Stomach (tissue), 8 donors: ENCODE measurements at regions not wholly inside any gene's neighbourhood (a gene's known extent, or its start where the extent isn't known, plus 50 kb on each side); places are given as distances from the start of the nearest gene placed in this dataset.

Experiments
- DNase-seq, 2 donors: peaks; one replicate each; pipeline versions ENCODE4 v3.0.0 to v3.0.0-alpha.2; 2013 to 2019
- H3K27ac ChIP-seq, 5 donors: fragments of 200-600 bp in 4 of 5; sonication (generic) in 4 of 5; one replicate each; pipeline ENCODE4 v1.5.1; 2013 to 2019; ENCODE audit warnings: mild to moderate bottlenecking in 1 of 5, moderate library complexity in 1 of 5
- H3K27me3 ChIP-seq, 3 donors: fragments of 200-600 bp; sonication (generic); one replicate each; pipeline ENCODE4 v1.5.1; 2017 to 2019; ENCODE audit warnings: mixed run types in 1 of 3
- H3K36me3 ChIP-seq, 4 donors: fragments of 200-600 bp; sonication (generic); 1 replicate in 3 of 4; 2 replicates in 1 of 4; pipeline ENCODE4 v1.5.1; 2016 to 2019
- H3K4me1 ChIP-seq, 4 donors: fragments of 200-600 bp; sonication (generic); one replicate each; pipeline ENCODE4 v1.5.1; 2016 to 2019
- H3K4me3 ChIP-seq, 4 donors: fragments of 200-600 bp; sonication (generic) in 3 of 4; one replicate each; pipeline ENCODE4 v1.5.1; 2016 to 2019; ENCODE audit warnings: mild to moderate bottlenecking in 1 of 4
- H3K9me3 ChIP-seq, 4 donors: fragments of 200-600 bp; sonication (generic); one replicate each; pipeline ENCODE4 v1.5.1; 2016 to 2019
- EP300 ChIP-seq: sonication (generic); formaldehyde crosslinking; IDR thresholded peaks from one replicate; pipeline ENCODE4 v1.6.1; 2017; ENCODE audit warnings: antibody characterized with exemption
- POLR2A ChIP-seq, 4 donors: fragments of 450-650 bp; IDR thresholded peaks; one replicate each; pipeline ENCODE4 v1.6.1; 2016; ENCODE audit warnings: antibody characterized with exemption in 4 of 4, control low read depth in 2 of 4, mild to moderate bottlenecking in 1 of 4, moderate library complexity in 1 of 4
- POLR2AphosphoS5 ChIP-seq, 3 donors: sonication (generic); formaldehyde crosslinking; IDR thresholded peaks; one replicate each; pipeline ENCODE4 v1.6.1; 2016; ENCODE audit warnings: antibody characterized with exemption in 3 of 3
- WGBS, 5 donors: extraction: QIAGEN DNeasy Blood & Tissue Kit in 3 of 5; methylation state at CpG; one replicate each; pipeline versions ENCODE4 v1.1.5 to v1.1.7; 2013 to 2018; 5-methylcytosine and 5-hydroxymethylcytosine counted together
- intact Hi-C: fragments of 100-400 bp; cut with DNase I; formaldehyde crosslinking; loops from one replicate; pipeline ENCODE4 v1.15.1; 2023; ENCODE audit warnings: low total_unique reads
- TF ChIP-seq, protein P1 (sequence below), 7 experiments: fragments of 450-650 bp in 4 of 7; fragments of 200-600 bp in 3 of 7; sonication (generic) in 3 of 7; IDR thresholded peaks; one replicate each; pipeline ENCODE4 v1.5.1; 2016 to 2019; ENCODE audit warnings: antibody characterized with exemption in 7 of 7, control low read depth in 2 of 7, mild to moderate bottlenecking in 1 of 7
- donor health status: healthy with polysubstance abuse.
- donor health status: Bipolar disorder and iron deficiency.
- donor health status: healthy.

DNA sequence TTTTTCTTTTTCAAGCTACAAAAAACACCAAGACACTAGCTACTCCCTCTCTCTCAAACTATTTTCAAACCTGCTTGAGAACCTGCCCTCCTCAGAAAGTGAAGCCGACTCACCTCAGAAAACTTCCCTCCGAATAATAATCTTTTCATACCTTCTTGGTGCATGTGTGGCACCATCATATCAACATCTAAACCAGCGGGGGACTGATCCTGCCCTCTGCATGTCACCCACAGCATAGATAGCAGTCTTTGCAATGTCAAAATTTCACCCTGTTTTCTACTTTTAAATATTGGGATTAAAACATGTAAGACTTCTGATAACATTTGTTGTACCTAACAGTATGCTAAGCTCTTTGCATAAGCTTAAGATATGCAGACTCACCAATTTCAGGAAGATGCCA is 1260.3 kb downstream of the PLA2G4A start:
- TF ChIP-seq POLR2AphosphoS5 (IDR thresholded peaks at IDR 0.05), result no peak
- no peaks in the 10 kb centered on the region for H3K36me3 ChIP-seq
- DNase-seq, result no peak
- H3K4me3 ChIP-seq, result no peak overlapping the region
- H3K27me3 ChIP-seq, result no peaks in the 10 kb centered on the region
- peaks cover 0 to 9% (median 4%) of the 10 kb centered on the region in 4 donors for H3K9me3 ChIP-seq
- no peak overlapping the region for H3K27ac ChIP-seq
- intact Hi-C loops, result no loop called here
- 29 to 50% (median 41%) methylated on average over 3 of the region's 3 CpGs for WGBS, 5 donors
- H3K4me1 ChIP-seq, result no peaks in the 10 kb centered on the region

DNA sequence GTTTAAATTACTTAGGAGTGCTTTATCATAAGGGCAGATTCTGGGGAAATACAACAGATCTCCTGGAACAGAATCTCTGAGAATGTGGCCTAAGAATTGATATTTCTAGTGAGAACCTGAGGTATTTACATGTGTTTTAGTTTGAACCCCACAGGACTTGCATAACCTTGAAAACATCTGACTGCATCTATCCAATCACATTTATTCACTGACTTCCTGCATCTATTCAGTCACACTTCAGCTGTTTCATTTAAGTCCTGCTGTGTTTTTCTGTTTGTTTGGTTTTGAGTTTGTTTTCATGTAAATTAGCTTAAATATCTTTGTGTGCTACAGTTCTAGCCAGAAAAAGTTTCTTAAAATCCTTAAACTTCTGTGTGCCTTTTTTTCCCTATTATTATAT is 1260.7 kb downstream of the PLA2G4A start:
- no peak overlapping the region for H3K4me3 ChIP-seq
- no peaks in the 10 kb centered on the region for H3K36me3 ChIP-seq
- peaks cover 0 to 9% (median 4%) of the 10 kb centered on the region in 4 donors for H3K9me3 ChIP-seq
- no peaks in the 10 kb centered on the region for H3K4me1 ChIP-seq
- H3K27me3 ChIP-seq, result no peaks in the 10 kb centered on the region
- intact Hi-C loops, result no loop called here
- TF ChIP-seq EP300, result no peak
- TF ChIP-seq POLR2A (IDR thresholded peaks at IDR 0.05), result no peak
- TF ChIP-seq, protein P1, sequence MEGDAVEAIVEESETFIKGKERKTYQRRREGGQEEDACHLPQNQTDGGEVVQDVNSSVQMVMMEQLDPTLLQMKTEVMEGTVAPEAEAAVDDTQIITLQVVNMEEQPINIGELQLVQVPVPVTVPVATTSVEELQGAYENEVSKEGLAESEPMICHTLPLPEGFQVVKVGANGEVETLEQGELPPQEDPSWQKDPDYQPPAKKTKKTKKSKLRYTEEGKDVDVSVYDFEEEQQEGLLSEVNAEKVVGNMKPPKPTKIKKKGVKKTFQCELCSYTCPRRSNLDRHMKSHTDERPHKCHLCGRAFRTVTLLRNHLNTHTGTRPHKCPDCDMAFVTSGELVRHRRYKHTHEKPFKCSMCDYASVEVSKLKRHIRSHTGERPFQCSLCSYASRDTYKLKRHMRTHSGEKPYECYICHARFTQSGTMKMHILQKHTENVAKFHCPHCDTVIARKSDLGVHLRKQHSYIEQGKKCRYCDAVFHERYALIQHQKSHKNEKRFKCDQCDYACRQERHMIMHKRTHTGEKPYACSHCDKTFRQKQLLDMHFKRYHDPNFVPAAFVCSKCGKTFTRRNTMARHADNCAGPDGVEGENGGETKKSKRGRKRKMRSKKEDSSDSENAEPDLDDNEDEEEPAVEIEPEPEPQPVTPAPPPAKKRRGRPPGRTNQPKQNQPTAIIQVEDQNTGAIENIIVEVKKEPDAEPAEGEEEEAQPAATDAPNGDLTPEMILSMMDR (IDR thresholded peaks at IDR 0.05), result no peak
- no peak for TF ChIP-seq POLR2AphosphoS5 (IDR thresholded peaks at IDR 0.05)
- DNase-seq, result no peak
- H3K27ac ChIP-seq, result no peak overlapping the region

DNA sequence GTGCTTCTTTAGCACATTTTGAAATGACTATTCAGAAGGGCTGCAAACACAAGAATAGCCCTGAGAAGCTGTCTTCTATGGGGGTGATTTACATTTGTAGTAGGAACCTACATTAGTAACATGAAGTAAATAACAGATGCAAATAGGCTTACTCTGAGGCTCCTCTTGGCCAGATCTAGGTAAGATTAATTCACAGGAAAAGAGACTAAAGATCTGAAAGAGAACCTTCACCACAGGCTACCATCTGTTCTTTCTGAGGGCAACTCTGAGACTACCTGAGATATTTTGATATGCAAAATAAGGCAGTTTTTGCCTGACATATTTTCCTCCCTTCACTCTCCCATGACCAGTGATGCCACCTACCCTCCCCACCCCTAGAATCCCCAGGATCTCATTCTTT is 1267.8 kb downstream of the PLA2G4A start:
- TF ChIP-seq EP300 (no peak), POLR2AphosphoS5 (IDR thresholded peaks at IDR 0.05) (no peak), POLR2A (IDR thresholded peaks at IDR 0.05) (no peak)
- TF ChIP-seq, protein P1 (IDR thresholded peaks at IDR 0.05), result no peak
- intact Hi-C loops, result no loop called here
- no peaks in the 10 kb centered on the region for H3K27me3 ChIP-seq

DNA sequence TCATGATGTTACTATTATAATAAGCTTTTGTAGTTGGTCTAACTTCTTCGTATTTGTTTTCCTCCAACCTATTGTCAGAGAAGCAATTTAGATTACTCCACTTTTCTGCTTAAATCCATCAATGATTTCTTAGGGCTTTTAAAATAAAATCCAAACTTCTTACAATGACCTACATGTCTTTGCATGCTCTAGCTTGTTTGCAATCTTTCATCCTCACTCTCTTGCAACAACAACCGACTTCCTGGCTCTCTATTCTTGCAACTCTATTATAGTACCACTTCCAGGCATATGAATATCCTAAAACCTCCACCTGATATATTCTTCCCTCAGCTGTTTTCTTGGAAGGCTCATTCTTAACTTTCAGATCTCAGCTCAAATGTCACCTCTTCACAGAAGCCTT is 1288.7 kb downstream of the PLA2G4A start:
- WGBS, 5 donors, result 56 to 69% (median 67%) methylated on average over 2 of the region's 2 CpGs
- TF ChIP-seq EP300, result no peak
- no peak for TF ChIP-seq POLR2AphosphoS5 (IDR thresholded peaks at IDR 0.05)
- TF ChIP-seq POLR2A (IDR thresholded peaks at IDR 0.05), result no peak
- TF ChIP-seq, protein P1 (IDR thresholded peaks at IDR 0.05), result no peak
- intact Hi-C loops, result no loop called here
- H3K9me3 ChIP-seq, result no peaks in the 10 kb centered on the region
- H3K4me1 ChIP-seq, result no peaks in the 10 kb centered on the region
- no peak for DNase-seq
- H3K27me3 ChIP-seq, result no peaks in the 10 kb centered on the region
- H3K27ac ChIP-seq, result no peak overlapping the region
- H3K36me3 ChIP-seq, result no peaks in the 10 kb centered on the region
- no peak overlapping the region for H3K4me3 ChIP-seq

More for the DNA sequence above, 1267.8 kb downstream of the PLA2G4A start:
- DNase-seq, result no peak
- no peaks in the 10 kb centered on the region for H3K4me1 ChIP-seq
- H3K36me3 ChIP-seq, result no peaks in the 10 kb centered on the region
- H3K9me3 ChIP-seq, result peaks cover 0 to 8% (median 0%) of the 10 kb centered on the region in 4 donors
- H3K27ac ChIP-seq, result no peak overlapping the region
- no peak overlapping the region for H3K4me3 ChIP-seq

DNA sequence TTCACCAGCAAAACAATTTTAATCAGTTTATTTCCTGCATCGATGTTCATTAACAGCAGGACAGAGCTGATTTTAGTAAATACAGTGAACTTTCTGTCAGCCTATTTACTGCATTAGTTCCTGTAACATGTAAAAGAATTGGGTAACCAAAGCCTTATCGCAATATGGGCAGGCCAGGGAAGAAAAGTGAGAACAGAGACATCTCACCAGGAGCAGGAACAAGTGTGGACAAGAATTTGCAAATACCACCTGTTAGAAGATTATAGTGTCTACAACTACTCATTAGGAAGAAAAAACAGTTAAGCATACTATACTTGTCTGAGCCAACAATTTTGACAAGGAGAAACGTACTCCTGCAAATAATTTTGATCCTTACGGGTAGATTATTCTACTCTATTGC is 1293.9 kb downstream of the PLA2G4A start:
- DNase-seq, result no peak
- Histone ChIP-seq H3K4me1 (no peaks in the 10 kb centered on the region), H3K4me3 (no peak overlapping the region), H3K9me3 (peaks cover 0 to 3% (median 0%) of the 10 kb centered on the region in 4 donors), H3K36me3 (no peaks in the 10 kb centered on the region), H3K27ac (no peak overlapping the region), H3K27me3 (no peaks in the 10 kb centered on the region)
- TF ChIP-seq POLR2A (IDR thresholded peaks at IDR 0.05), result no peak
- TF ChIP-seq POLR2AphosphoS5 (IDR thresholded peaks at IDR 0.05), result no peak
- TF ChIP-seq, protein P1 (IDR thresholded peaks at IDR 0.05), result no peak
- TF ChIP-seq EP300, result no peak
- intact Hi-C loops, result no loop called here
- 76 to 82% (median 77%) methylated on average over 4 of the region's 4 CpGs for WGBS, 5 donors
